B cell (primary cell): ENCODE measurements at regions not wholly inside any gene's neighbourhood (a gene's known extent, or its start where the extent isn't known, plus 50 kb on each side); places are given as distances from the start of the nearest gene placed in this dataset.

Experiments used
- ATAC-seq: fragments of 200-7000 bp; cut with Tn5 transposase; one replicate; pipeline ENCODE4 v1.10.0; 2021; ENCODE audit warnings: low read depth, mild to moderate bottlenecking, moderate number of reproducible peaks, moderate library complexity
- CTCF ChIA-PET: fragments of 350-600 bp; sonication (Branson Sonifier 250); formaldehyde crosslinking; loops from one replicate; lab custom pipeline; 2021; ENCODE audit warnings: antibody characterized with exemption, inconsistent platforms; lab: Charles Lee
- POLR2A ChIA-PET: fragments of 350-600 bp; sonication (Branson Sonifier 250); formaldehyde crosslinking; loops from one replicate; lab custom pipeline; 2021; ENCODE audit warnings: antibody characterized with exemption; lab: Charles Lee
- DNase-seq: peaks from one replicate; pipeline ENCODE4 v3.0.0; 2013
- H2AFZ ChIP-seq: 2 replicates; pipeline ENCODE4 v1.6.1; 2012; ENCODE audit warnings: mild to moderate bottlenecking, low read depth, low read length; ENCODE audit not compliant: insufficient read depth, poor library complexity, severe bottlenecking
- H3K27ac ChIP-seq, 2 donors: 1 replicate in 1 of 2; 2 replicates in 1 of 2; pipeline ENCODE4 v1.5.1; 2012 to 2013; ENCODE audit warnings: low read length in 2 of 2, mild to moderate bottlenecking in 2 of 2, moderate library complexity in 1 of 2
- H3K27me3 ChIP-seq, 4 experiments: fragments of 200-600 bp in 1 of 4; sonication (generic) in 1 of 4; replicated peaks in 1 of 4; 1 replicate in 2 of 4; 2 replicates in 2 of 4; pipeline versions ENCODE4 v1.6.1 to v1.7.0; 2013 to 2016; ENCODE audit warnings: low read length in 3 of 4, mild to moderate bottlenecking in 2 of 4, mixed read lengths in 1 of 4, moderate library complexity in 1 of 4; ENCODE audit not compliant: insufficient read depth in 4 of 4, control insufficient read depth in 3 of 4; ENCODE audit errors: control extremely low read depth in 1 of 4
- H3K36me3 ChIP-seq, 2 experiments: replicated peaks in 1 of 2; 1 replicate in 1 of 2; 2 replicates in 1 of 2; pipeline versions ENCODE4 v1.6.1 to v1.7.1; 2013; ENCODE audit warnings: low read length in 1 of 2; ENCODE audit not compliant: insufficient read depth in 2 of 2, control insufficient read depth in 1 of 2; ENCODE audit errors: control extremely low read depth in 1 of 2, extremely low read depth in 1 of 2
- H3K4me1 ChIP-seq, 2 donors: fragments of 200-600 bp in 1 of 2; sonication (generic) in 1 of 2; 1 replicate in 1 of 2; 2 replicates in 1 of 2; pipeline versions ENCODE4 v1.5.1 to v1.6.1; 2013 to 2017; ENCODE audit warnings: low read length in 2 of 2; ENCODE audit not compliant: control insufficient read depth in 2 of 2, insufficient read depth in 2 of 2
- H3K4me2 ChIP-seq: replicated peaks from 2 replicates; pipeline ENCODE3; 2012; ENCODE audit warnings: mild to moderate bottlenecking, low read depth, low read length; ENCODE audit not compliant: poor library complexity, severe bottlenecking
- H3K4me3 ChIP-seq, 5 experiments: fragments of 200-600 bp in 1 of 5; sonication (generic) in 1 of 5; 1 replicate in 3 of 5; 2 replicates in 2 of 5; pipeline versions ENCODE4 v1.5.1 to v1.7.0; 2011 to 2016; ENCODE audit warnings: low read length in 4 of 5, mild to moderate bottlenecking in 4 of 5, low read depth in 2 of 5, control low read depth in 1 of 5, moderate library complexity in 1 of 5; ENCODE audit not compliant: insufficient read depth in 1 of 5; ENCODE audit errors: control extremely low read depth in 1 of 5, extremely low read depth in 1 of 5
- H3K79me2 ChIP-seq: fragments of 200-600 bp; sonication (generic); one replicate; pipeline ENCODE4 v1.6.0; 2016; ENCODE audit warnings: low read length; ENCODE audit not compliant: control insufficient read depth, insufficient read depth
- H3K9ac ChIP-seq: fragments of 200-600 bp; sonication (generic); 2 replicates; pipeline ENCODE4 v1.6.1; 2017; ENCODE audit warnings: mild to moderate bottlenecking, low read length, moderate library complexity
- H3K9me3 ChIP-seq, 3 donors: one replicate each; pipeline versions ENCODE4 v1.6.1 to v1.7.1; 2013; ENCODE audit warnings: low read length in 2 of 3; ENCODE audit not compliant: control insufficient read depth in 2 of 3, insufficient read depth in 1 of 3; ENCODE audit errors: control extremely low read depth in 1 of 3
- H4K20me1 ChIP-seq: 2 replicates; pipeline ENCODE4 v1.6.0; 2012; ENCODE audit warnings: mild to moderate bottlenecking, low read length; ENCODE audit not compliant: insufficient read depth, control insufficient read depth, poor library complexity, severe bottlenecking
- H3K27ac Mint-ChIP-seq: one replicate; pipeline ENCODE4 v1.8.0; 2021; ENCODE audit warnings: mixed read lengths
- H3K27me3 Mint-ChIP-seq: one replicate; pipeline ENCODE4 v1.8.0; 2021; ENCODE audit warnings: mixed read lengths
- H3K4me1 Mint-ChIP-seq: one replicate; pipeline ENCODE4 v1.8.0; 2021; ENCODE audit warnings: mixed read lengths
- H3K4me3 Mint-ChIP-seq: one replicate; pipeline ENCODE4 v1.8.0; 2021; ENCODE audit warnings: mixed read lengths
- H3K9me3 Mint-ChIP-seq: one replicate; pipeline ENCODE4 v1.8.0; 2022; ENCODE audit warnings: mixed read lengths; ENCODE audit not compliant: insufficient read depth
- EZH2 ChIP-seq: IDR thresholded peaks from 2 replicates; pipeline ENCODE4 v1.6.1; 2012; ENCODE audit warnings: borderline replicate concordance, low read depth, mild to moderate bottlenecking, moderate library complexity, low read length; ENCODE audit not compliant: insufficient read depth, poor library complexity, severe bottlenecking
- whole genome bisulfite sequencing: methylation state at CpG from one replicate; pipeline ENCODE4 v1.1.5; 2013; ENCODE audit warnings: missing lambda C conversion rate; ENCODE audit not compliant: insufficient coverage; 5-methylcytosine and 5-hydroxymethylcytosine counted together
- intact Hi-C: fragments of 100-400 bp; cut with micrococcal nuclease; formaldehyde crosslinking; loops from one replicate; pipeline ENCODE4 v1.10.0; 2022
- TF ChIP-seq, protein P1 (sequence below): fragments of 200-600 bp; IDR thresholded peaks from one replicate; pipeline ENCODE4 v1.8.0; 2022; ENCODE audit warnings: antibody characterized with exemption, mild to moderate bottlenecking

GRCh38 chrX:104359124-104359523, 104.4 kb upstream of the ESX1 start:
- no peak overlapping the region for H3K27ac Mint-ChIP-seq
- TF ChIP-seq, protein P1, sequence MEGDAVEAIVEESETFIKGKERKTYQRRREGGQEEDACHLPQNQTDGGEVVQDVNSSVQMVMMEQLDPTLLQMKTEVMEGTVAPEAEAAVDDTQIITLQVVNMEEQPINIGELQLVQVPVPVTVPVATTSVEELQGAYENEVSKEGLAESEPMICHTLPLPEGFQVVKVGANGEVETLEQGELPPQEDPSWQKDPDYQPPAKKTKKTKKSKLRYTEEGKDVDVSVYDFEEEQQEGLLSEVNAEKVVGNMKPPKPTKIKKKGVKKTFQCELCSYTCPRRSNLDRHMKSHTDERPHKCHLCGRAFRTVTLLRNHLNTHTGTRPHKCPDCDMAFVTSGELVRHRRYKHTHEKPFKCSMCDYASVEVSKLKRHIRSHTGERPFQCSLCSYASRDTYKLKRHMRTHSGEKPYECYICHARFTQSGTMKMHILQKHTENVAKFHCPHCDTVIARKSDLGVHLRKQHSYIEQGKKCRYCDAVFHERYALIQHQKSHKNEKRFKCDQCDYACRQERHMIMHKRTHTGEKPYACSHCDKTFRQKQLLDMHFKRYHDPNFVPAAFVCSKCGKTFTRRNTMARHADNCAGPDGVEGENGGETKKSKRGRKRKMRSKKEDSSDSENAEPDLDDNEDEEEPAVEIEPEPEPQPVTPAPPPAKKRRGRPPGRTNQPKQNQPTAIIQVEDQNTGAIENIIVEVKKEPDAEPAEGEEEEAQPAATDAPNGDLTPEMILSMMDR = no peak
- TF ChIP-seq EZH2 = no peak
- Histone ChIP-seq H2AFZ (no peak overlapping the region), H3K27ac (no peak overlapping the region), H4K20me1 (no peaks in the 10 kb centered on the region), H3K9ac (no peak overlapping the region), H3K4me2 (no peak overlapping the region), H3K9me3 (no peaks in the 10 kb centered on the region), H3K4me1 (no peaks in the 10 kb centered on the region), H3K4me3 (no peak overlapping the region), H3K36me3 (no peaks in the 10 kb centered on the region), H3K79me2 (no peaks in the 10 kb centered on the region), H3K27me3 (no peaks in the 10 kb centered on the region)
- H3K4me3 Mint-ChIP-seq = no peak overlapping the region
- WGBS = no CpG with 5 or more reads among the region's 1 CpG
- DNase-seq = no peak
- intact Hi-C loops = no loop called here
- peaks cover 3% of the 10 kb centered on the region for H3K9me3 Mint-ChIP-seq
- ChIA-PET POLR2A (no interaction called here), CTCF (no interaction called here)
- H3K27me3 Mint-ChIP-seq = no peaks in the 10 kb centered on the region
- H3K4me1 Mint-ChIP-seq = no peaks in the 10 kb centered on the region
- ATAC-seq = no peak

DNA sequence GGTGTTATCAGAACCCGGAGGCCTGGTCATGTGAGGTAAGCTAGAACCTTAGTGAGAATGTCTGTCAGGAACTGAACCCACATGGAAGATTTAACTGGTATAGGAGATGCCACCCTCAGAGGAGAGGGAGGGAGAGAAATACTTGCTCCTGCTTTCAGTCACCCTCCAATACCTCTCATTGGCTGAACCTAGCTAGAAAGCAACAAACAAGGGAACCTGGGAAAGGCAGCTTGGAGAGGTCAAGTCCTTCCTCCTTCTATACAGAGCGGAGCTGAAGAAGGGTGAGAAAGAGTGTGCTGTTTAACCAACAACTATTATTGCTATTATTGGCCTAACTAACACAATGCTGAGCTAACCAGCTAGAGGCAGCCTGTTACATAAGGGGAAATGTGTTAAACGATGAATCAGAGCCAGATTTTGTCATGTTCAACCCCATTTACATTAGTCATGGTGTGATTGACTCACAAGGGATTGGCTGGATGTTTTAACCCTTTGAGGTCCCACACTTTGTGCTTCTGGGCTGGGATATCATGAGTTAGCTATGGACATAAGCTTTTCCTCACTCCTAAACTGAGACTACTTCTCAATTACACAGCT, 96.5 kb upstream of the ESX1 start:
- Histone ChIP-seq H3K27ac (no peak overlapping the region), H3K9ac (no peak overlapping the region), H3K4me2 (no peak overlapping the region), H3K4me1 (no peaks in the 10 kb centered on the region), H2AFZ (no peak overlapping the region), H4K20me1 (no peaks in the 10 kb centered on the region), H3K27me3 (no peaks in the 10 kb centered on the region), H3K9me3 (no peaks in the 10 kb centered on the region), H3K79me2 (no peaks in the 10 kb centered on the region), H3K36me3 (no peaks in the 10 kb centered on the region), H3K4me3 (no peak overlapping the region)
- Mint-ChIP-seq H3K4me1 (no peaks in the 10 kb centered on the region), H3K27me3 (peaks cover 5% of the 10 kb centered on the region), H3K4me3 (no peak overlapping the region), H3K27ac (no peak overlapping the region), H3K9me3 (no peaks in the 10 kb centered on the region)
- ChIA-PET POLR2A (no interaction called here), CTCF (no interaction called here)
- intact Hi-C loops = no loop called here
- ATAC-seq = no peak
- no CpG with 5 or more reads among the region's 3 CpGs for WGBS
- TF ChIP-seq, protein P1 = no peak
- no peak for TF ChIP-seq EZH2
- no peak for DNase-seq
